Endothelial cell of hepatic sinusoid (primary cell): ENCODE measurements at regions not wholly inside any gene's neighbourhood (a gene's known extent, or its start where the extent isn't known, plus 50 kb on each side); places are given as distances from the start of the nearest gene placed in this dataset.
"Not testable (repeated sequence)": the region's sequence is repeated elsewhere in the genome, so short reads cannot be mapped to it uniquely, and the experiment has no call there.

Experiments used
- in situ Hi-C: cut with HindIII; loops from 2 replicates; pipeline ENCODE4 v1.10.0; 2017; ENCODE audit warnings: low sequenced_read_pairs

DNA sequence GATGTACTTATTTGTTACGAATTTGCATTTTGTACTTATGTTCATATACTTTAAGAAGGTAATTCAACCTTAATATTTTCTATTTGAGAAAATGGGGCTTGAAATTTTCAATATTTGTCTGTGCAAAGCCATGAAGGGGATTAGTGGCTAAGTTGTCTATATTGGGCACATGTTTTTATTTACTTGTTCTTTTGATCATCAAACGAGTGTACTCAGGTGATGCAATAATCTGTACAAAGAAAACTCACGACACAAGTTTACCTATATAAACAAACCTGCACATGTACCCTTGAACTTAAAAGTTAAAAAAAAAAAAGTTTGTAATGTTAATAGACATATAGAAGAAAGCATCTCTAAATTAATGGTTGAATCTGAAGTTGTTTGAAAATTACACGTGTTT, 658.9 kb upstream of the SYT4 start:
- in situ Hi-C loops: no loop called here

DNA sequence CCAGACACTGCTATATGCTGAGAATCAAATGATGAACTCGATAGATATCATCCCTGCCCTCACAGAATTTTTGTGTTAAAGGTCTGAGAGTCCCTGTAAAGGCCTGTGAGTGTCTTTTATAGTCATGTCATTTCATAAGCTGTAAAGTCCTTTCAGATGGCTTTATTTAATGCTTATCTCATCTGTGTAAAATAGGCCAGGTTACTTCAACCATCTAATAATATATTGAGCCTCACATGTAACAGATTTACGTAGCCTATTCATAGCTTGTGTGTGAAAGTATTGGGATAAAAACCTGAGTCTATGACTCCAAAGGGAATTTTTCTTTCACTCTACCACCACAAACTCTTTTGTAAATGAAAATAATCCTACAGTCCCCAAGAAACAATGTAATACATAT, 672.0 kb upstream of the SYT4 start:
- in situ Hi-C loops: no loop called here

DNA sequence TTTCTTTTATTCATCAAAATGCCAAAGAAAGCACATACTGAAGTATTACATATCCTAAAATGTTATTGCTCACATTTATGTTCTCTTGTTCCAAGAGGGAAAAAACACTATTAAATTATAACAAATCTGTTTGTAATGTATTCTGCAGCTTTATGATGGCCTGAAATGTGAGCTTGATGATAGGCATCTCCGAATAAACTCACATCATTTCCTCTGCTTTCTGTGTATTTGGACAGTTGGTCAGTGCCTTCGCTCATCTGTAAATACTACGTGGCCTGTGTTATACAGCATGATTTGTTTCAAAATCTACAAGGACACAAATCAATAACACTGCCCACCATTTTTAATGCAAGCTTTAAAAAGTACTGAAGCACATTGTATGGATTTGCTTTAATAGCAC, 672.8 kb upstream of the SYT4 start:
- in situ Hi-C loops: no loop called here

DNA sequence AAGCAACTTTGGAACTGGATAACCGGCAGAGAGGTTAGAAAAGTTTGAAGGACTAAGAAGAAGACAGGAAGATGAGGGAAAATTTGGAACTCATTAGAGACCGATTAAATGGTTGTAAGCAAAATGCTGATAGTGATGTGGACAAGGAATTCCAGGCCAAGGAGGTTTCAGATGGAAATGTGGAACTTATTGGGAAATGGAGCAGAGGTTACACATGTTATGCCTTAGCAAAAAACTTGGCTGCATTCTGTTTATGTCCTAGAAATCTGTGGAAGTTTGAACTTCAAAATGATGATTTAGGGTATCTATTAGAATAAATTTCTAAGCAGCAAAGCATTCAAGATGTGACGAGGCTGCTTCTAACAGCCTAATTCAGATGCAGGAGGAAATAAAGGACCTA, 675.1 kb upstream of the SYT4 start:
- in situ Hi-C loops: no loop called here

DNA sequence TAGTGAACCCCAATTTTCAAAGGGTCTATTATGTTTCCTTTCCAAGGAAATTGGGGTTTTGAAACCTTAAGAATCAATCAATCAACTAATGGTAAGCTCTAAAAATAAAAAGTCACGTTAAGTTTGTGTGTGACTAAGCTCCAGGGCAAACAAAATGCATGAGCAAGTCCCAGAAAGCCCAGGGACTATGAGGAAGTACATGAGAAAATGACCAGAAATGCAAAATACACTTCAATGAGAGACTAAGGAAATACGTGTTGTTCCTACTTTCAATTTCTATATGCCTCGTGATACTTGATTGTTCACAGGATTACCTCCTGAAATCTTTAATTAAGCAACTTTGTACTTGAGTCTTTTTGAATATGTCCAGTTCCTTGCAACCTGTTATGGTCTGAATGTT, 684.4 kb upstream of the SYT4 start:
- in situ Hi-C loops: no loop called here

DNA sequence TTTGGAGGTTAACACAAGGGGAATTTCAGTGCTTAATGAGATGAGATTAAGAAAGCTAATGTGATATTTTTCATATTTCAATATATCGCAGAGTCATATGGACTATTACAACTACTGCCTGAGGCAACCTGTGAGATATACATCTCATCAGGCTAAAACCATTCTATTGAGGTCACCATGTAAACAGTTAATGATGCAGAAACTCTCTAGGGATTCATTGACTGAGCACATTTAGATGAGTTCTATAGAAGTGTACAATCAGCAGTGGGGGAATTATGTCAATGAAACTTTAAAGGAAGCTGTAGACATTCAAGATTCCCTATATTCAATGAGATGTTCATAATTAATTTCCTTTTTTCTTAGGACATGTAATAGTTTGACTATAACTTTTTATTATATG, 687.4 kb upstream of the SYT4 start:
- in situ Hi-C loops: no loop called here

DNA sequence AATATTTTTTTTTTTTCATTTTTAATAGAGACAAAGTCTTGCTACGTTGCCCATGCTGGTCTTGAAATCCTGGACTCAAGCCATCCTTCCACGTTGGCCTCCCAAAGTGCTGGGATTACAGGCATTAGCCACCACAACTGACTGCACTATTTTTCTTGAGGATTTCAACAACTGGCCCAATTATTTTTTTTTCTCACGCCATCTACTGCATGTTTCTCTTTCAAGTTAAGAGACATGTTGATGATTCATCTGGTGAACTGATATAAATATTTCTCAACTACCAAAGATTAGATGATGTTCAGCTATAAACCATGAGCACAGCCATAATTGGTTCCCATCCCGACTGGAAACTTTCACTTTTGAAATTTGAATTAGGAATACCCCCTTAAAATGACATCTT, 688.4 kb upstream of the SYT4 start:
- in situ Hi-C loops: no loop called here

DNA sequence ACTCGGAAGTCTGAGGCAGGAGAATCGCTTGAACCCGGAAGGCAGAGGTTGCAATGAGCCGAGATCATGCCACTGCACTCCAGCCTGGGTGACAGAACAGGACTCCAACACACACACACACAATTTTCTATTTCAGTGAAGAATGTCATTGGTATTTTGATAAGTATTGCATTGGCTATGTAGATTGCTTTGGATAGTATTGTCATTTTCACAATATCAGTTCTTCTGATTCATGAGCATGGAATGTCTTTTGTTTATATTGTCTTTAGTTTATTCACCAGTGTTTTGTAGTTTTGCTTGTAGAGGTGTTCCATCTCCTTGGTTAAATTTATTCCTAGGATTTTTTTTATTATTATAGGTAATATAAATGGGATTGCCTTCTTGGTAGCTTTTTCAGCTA, 693.4 kb upstream of the SYT4 start:
- in situ Hi-C loops: no loop called here

DNA sequence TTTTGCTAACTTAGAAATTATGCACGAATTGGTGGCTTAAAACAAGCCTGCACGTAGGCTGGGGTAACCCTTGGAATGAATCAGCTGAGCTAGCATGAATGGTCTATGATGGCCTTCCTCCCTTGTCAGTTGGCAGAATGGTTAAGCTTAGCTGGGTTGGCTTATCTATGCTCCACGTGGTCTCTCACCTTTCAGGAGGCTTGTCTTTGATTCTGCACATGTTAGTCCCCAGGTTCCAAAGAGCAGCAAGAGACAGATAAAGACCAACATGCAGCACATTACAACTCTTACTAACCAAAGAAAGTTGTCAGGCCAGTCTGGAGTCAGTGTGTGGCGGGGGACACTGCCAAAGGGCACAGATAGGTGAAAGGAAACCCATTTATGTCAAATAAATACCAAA, 700.9 kb upstream of the SYT4 start:
- in situ Hi-C loops: no loop called here

DNA sequence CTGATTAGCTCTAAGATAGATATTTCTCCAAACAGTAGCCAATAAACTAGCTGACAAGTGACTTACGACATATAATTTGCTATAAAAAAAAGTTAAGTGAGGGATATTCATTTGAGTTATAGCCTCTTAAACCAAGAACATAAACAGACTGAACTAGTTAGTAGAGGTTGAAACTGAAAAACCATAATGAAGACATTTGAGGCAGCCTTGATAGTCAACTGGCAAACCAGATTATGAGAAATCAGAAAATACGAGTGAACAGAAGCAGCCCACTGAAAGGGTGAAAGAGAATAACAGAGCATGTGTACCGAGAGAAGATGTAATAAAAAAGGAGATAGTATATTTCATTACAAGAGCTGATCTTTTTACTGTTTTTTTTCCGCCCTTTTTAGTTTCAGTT, 698.1 kb upstream of the SETBP1 start:
- in situ Hi-C loops: no loop called here

DNA sequence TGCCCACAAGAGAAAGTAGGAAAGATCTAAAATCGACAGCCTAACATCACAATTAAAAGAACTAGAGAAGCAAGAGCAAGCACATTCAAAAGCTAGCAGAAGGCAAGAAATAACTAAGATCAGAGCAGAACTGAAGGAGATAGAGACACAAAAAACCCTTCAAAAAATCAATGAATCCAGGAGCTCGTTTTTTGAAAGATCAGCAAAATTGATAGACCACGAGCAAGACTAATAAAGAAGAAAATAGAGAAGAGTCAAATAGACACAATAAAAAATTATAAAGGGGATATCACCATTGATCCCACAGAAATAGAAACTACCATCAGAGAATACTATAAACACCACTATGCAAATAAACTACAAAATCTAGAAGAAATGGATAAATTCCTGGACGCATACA, 693.6 kb upstream of the SETBP1 start:
- in situ Hi-C loops: not testable (repeated sequence)

DNA sequence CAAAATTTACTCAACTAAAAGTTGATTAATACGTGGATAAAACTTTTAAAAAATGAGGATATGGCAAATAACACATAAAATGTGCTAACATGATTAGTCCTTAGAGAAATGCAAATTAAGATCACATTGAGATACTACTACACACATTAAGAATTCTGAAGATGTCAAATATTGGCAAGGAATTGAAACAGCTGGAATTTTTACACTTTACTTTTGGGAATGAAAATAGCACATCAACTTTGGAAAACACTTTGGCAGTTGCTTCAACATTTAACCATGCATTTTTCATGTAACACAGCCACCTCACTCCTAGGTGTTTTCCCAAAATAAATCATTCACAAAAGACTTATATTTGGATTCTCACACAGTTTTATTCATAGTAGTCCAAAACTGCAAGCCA, 687.9 kb upstream of the SETBP1 start:
- in situ Hi-C loops: no loop called here

DNA sequence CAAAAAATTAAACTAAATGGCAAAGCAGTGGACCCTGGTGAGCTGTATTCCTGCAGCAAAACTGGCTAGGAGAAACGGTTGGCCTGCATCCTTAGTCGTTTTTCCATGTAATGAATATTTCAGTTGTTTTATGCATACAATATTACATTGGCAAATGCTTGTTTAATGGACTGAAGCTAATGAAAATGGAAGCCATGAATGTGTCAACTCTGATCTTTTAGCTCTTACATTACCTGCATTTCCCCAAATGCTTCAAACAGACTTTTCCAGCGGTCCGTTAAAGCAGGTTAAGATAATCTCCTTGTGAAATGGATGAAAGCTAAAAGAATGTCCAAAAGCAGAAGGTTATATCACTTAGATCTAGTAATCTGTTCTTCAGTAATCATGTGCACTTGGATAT, 686.3 kb upstream of the SETBP1 start:
- in situ Hi-C loops: no loop called here

DNA sequence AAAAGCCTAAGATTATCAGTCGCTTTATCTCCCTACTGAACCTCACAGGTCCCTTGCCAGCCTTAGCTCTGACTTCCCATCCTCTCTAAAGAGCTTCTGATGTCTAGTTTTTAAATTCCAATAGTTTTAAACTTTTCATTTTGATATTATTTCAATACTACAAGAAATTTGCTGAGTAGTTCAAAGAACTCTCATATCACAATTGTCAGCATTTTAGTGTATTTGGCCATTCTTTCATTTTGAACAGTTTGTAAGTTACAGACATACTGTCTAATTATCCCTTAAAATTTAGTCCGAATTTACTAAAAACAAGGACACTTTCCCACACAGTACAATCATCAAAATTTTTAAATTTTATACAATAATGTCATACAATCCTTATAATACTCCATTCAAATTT, 666.8 kb upstream of the SETBP1 start:
- in situ Hi-C loops: no loop called here

DNA sequence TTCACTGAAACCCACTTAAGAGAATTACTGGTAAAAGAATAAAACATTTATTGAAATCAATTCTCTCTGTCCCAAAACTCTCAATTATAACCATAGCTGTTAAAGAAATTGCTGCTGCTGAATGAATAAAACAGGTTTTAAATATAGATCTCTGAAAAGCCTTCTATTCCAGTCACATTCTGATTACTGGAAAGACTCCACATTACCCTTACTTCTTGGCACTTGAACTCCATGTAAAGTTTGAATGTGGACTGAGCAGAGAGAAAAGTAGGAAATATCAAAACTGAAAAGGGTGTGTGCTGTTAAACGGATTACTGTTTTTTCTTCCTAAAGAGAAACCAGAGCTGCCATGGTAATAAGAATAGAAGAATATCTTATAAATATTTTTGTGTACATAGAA, 655.3 kb upstream of the SETBP1 start:
- in situ Hi-C loops: no loop called here

DNA sequence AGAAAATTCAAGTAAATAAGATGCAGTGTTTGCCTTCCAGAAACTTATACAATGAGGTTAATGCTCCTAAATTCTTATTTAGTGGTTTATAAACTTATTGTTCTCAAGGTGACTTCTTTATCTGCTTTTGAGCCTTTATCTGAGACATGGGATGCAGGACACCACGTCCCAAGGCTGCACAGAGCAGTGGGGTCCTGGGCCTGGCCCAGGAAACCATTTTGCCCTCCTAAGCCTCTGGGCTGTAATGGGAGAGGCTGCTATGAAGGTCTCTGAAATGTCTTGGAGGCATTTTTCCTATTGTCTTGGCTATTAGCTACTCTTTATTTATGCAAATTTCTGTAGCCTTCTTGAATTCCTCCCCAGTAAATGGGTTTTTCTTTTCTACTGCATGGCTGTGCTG, 652.6 kb upstream of the SETBP1 start:
- in situ Hi-C loops: no loop called here

DNA sequence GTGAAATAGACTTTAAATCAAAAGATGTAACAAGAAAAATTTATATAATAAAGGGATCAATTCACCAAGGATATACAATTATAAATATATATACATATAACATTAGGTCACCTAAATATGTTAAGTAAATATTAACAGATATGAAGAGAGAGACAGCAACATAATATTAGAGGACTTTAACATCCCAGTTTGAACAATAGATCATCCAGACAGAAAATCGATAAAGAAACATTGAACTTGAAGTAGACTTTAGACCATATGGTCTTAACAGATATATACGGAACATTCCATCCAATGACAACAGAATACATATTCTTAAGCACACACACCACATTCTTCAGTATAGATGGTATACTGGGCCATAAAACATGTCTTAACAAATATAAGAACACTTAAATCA, 649.6 kb upstream of the SETBP1 start:
- in situ Hi-C loops: no loop called here

DNA sequence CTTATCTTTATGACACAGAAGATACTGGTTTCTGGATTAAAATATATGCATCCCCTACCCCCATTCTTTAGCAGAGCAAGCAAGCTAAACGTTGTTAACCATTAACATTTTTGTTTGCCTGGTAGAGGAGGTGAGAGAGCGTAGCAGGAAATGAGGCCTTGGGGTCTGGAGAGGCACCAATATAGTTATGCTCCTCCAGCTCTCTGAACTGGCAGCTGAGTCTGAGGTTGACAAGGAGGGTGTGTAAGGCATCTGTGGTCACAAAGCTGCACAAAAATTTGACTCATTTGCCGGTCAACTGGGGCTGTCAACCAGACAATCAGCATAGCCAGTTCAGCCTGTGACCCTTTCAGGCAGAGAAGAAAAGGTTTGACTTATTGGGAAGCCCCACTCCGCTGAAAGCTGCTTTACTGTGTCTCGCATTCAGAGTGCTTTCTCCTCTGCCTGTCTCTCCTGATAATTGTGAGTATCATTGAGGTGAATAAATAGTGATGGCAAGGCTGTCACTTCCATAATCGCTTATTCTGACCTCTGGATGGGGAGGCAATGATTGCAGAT, 647.5 kb upstream of the SETBP1 start:
- in situ Hi-C loops: no loop called here

DNA sequence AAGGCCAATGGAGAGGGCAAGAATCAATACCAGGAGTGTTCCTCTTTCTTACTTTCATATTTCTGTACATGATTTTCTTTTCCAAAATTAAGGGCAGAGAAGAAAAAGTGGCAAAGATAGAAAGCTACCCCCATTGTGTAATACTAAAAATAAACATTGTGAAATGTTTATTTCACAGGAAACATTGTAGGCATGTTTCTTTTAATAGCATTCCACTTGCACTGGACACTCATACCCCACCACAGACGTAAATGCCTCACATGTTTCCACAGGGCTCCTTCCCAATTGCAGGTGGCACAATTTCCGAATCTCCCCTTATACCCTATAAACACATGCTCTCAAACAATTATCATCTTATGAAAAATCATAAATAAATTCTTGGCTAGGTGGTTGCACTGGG, 645.1 kb upstream of the SETBP1 start:
- in situ Hi-C loops: no loop called here

DNA sequence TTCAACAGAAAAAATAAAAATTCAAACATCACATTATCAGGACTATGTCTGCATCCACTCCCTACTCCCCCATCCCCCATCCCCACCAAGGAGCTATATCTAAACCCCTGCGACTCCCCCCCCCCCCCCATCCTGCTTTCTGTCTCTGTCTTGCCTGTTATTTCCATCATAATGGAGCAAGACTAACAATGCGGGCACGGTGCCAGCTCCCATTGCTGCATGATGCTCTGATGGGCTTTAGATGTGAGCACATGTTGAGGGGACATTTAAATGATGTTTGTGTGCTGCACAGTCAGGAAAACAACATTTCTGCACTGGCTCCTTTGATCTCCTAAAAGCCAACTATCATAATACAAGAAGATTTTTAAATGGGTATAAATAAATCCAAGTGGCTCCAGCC, 644.2 kb upstream of the SETBP1 start:
- in situ Hi-C loops: no loop called here

DNA sequence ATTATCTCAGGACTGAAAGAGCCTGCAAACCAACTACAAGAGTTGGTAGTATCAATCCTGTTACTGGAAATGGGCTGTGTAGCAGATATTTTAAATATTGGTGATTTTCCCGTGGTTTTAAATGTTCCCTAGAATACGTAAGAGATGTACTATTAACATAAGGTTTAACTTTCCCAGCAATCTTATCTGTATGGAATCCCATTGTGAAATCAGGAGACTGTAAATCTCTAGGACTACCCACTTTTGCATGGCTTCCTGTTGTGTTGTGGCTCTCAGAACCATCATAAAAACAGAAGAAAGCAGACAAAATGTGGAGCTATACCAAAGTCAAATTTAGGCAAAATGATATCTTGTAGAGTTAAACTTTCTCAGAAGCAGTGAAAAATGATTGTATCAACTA, 641.5 kb upstream of the SETBP1 start:
- in situ Hi-C loops: no loop called here

DNA sequence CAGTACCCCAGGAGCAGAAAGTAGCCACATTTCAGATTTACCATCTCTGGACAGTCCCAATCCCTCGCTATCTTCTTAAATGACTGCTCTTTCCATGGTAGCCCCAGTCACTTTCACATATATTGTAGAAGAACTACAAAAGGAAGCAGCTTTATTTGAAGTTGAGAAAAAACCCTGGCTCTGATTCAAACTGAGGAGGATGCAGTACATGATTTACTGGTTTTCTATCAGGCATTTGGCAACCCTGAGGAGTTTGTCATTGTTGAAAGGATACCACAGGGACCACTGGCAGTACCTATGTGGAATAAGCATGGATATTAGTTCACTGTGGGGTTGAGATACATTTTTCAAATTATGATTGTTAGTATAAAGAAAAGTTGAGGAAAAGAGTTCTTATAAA, 640.9 kb upstream of the SETBP1 start:
- in situ Hi-C loops: no loop called here

DNA sequence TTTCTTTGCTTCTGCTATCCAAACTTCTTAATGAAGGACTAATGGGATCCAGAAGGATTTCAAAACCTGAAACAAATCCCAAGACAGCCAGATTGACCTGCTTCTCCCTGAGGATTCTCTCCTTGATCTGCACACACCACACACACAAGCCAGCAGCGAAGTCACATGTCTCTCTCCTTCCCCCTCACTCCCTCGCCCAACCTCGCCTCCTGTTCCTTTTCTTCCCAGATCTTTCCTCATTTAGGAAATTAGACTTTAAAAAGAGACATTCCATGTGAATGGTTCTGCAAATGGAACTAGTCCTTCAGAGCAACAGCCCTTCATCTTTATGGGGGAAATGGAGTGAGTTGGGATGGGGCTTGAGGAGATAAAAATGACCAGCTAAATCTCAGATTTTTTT, 639.1 kb upstream of the SETBP1 start:
- in situ Hi-C loops: no loop called here

DNA sequence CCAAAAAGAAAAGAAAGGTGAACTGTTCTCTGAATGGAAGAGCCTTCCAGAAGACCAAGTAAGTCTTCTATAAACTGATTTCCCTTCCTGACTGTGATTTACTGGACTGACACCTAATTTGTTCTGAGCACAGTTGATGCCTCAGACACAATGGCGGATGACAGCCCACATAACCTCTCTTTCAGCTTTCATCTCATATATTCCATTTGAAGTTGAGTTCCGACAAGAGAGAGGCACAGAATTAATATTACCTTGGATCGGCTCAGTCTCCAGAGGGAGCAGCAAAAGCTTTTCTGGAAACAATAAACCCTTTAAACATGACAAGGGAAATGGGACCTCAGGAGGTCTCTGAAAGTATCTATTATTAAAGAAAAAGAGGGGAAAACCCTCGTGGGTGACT, 638.7 kb upstream of the SETBP1 start:
- in situ Hi-C loops: no loop called here
